Superior temporal gyrus (tissue), 1 donor: ENCODE measurements at regions not wholly inside any gene's neighbourhood (a gene's known extent, or its start where the extent isn't known, plus 50 kb on each side); places are given as distances from the start of the nearest gene placed in this dataset.
"Not testable (repeated sequence)": the region's sequence is repeated elsewhere in the genome, so short reads cannot be mapped to it uniquely, and the experiment has no call there.

Source experiments
- DNase-seq: peaks from one replicate; pipeline ENCODE4 v3.0.0-alpha.2; 2016; ENCODE audit errors: extremely low spot score

GRCh38 chr12:40172879-40173278, 51.9 kb upstream of the LRRK2 start:
- no peak for DNase-seq

DNA sequence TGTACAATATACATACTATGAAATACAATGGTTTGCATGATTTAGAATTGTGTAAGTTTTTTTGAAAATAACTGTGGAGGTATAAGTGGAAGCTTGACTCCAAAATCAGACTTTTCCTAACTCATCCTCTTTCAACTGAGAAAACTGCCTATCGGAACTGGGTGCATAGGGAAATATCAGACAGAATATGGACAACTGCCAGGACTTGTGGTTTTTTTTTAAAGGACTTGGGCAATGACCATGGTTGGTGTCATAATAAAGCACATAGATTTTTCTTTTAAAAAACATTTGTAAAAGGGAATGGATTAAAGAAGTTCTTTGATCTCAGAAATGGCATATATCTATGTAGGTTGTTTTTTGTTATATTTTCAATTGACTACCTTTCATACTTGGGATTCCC, 53.3 kb upstream of the LRRK2 start:
- DNase-seq, result no peak

DNA sequence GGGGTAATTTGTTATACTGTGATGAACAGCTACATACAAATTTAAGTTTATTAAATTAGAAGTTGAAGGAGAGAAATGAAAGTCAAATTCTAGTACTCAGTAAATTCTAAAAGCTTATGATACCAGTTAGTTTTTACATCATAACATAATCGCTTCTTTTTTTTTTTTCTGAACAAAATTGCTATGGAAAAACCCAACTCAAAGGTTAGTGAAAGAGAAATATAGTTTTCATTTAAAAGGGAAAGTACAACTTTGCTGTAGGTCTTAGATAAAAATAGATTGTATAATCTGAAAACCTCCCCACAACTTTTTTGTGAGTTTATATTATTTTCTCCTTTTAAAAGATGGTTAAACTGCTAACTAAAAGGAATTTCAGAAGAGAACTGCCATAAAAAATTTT, 53.7 kb upstream of the LRRK2 start:
- DNase-seq, result no peak

GRCh38 chr12:40170593-40170992, 54.2 kb upstream of the LRRK2 start:
- no peak for DNase-seq

DNA sequence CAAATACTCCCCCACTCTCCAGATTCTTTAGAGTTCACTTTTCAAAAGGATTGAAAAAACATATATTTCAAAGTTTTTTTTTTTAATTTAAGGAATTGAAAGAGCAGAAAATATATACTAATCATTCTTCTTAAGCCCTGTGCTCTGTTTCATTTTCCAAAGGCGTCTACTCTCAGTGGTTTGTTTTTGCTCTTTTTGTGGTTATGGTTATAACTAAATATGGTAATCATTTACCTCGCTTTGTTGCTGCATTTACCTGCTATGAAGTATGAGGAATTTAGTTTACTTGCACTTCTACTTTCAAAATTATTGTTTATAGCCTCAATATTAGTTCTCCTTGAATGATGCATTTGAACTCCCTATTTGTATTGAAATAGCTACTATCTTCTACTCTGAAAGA, 55.9 kb upstream of the LRRK2 start:
- DNase-seq, result no peak

- DNase-seq, result not testable (repeated sequence)
Observed at GRCh38 chr12:40168419-40168818, 56.4 kb upstream of the LRRK2 start.

- no peak for DNase-seq
Observed at GRCh38 chr12:40168001-40168400, 56.8 kb upstream of the LRRK2 start.

- no peak for DNase-seq
Observed at GRCh38 chr12:40165179-40165578, 59.3 kb upstream of the SLC2A13 start.

GRCh38 chr12:40164034-40164433, 58.2 kb upstream of the SLC2A13 start:
- no peak for DNase-seq

DNA sequence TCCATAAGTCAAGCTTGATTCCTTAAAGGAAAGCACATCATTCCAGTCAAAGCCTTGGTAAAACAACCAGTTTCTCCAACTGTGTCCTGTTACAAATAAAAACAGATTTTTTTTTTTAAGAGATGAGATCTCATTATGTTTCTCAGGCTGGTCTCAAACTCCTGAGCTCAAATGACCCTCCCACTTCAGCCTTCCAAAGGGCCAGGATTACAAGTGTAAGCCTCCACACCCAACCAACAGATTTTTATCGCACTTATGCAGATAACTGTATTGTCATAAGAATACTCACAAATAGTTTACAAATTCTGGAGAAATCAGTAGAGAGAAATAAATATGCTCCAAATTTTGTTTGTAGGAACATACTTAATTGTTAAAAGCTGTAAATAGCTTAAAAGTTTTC, 56.2 kb upstream of the SLC2A13 start:
- no peak for DNase-seq

- DNase-seq, result no peak
Observed at GRCh38 chr12:40158592-40159111, 52.8 kb upstream of the SLC2A13 start.

- DNase-seq, result no peak
Observed at GRCh38 chr12:40157336-40157735, 51.5 kb upstream of the SLC2A13 start.

- peak; percentile 73 for DNase-seq
Observed at GRCh38 chr12:40156021-40156764, 50.3 kb upstream of the SLC2A13 start.
